Panc1 (cell line): ENCODE measurements at regions not wholly inside any gene's neighbourhood (a gene's known extent, or its start where the extent isn't known, plus 50 kb on each side); places are given as distances from the start of the nearest gene placed in this dataset.

Experiments used
- ATAC-seq: fragments of 200-7000 bp; cut with Tn5 transposase; 2 replicates; pipeline ENCODE4 v1.9.1; 2020; ENCODE audit warnings: mild to moderate bottlenecking, moderate library complexity
- BruUV-seq: library from RNA; stranded (reverse); fragments of 400-500 nt; replicated peaks from 2 replicates; lab custom pipeline; 2021; lab: Mats Ljungman, UMichigan
- CTCF ChIA-PET: fragments of 300-600 bp; sonication (Branson Sonifier 250); formaldehyde crosslinking; loops from one replicate; lab custom pipeline; 2022; ENCODE audit warnings: antibody characterized with exemption; lab: Charles Lee
- POLR2A ChIA-PET: fragments of 300-600 bp; sonication (Branson Sonifier 250); formaldehyde crosslinking; loops from one replicate; lab custom pipeline; 2022; ENCODE audit warnings: antibody characterized with exemption; lab: Charles Lee
- DNase-seq: peaks from one replicate; pipeline ENCODE4 v3.0.0-alpha.2; 2010; ENCODE audit warnings: low read depth, low spot score
- H3K27ac ChIP-seq: 2 replicates; pipeline ENCODE4 v1.5.1; 2011; ENCODE audit warnings: mild to moderate bottlenecking, low read length, inconsistent platforms
- H3K27me3 ChIP-seq: fragments of 200-500 bp; sonication (Bioruptor generic); 2 replicates; pipeline ENCODE4 v1.6.0; 2014; ENCODE audit warnings: low read length, inconsistent platforms; ENCODE audit not compliant: control insufficient read depth, insufficient read depth
- H3K36me3 ChIP-seq: fragments of 200-500 bp; sonication (Bioruptor generic); 2 replicates; pipeline ENCODE4 v1.5.1; 2014; ENCODE audit warnings: inconsistent platforms, mild to moderate bottlenecking, low read length, moderate library complexity; ENCODE audit not compliant: control insufficient read depth, insufficient read depth
- H3K4me1 ChIP-seq: 2 replicates; pipeline ENCODE4 v1.5.1; 2011; ENCODE audit warnings: inconsistent platforms, mild to moderate bottlenecking, low read length, moderate library complexity; ENCODE audit not compliant: control insufficient read depth, insufficient read depth
- H3K4me3 ChIP-seq, 2 experiments: 2 replicates each; pipeline ENCODE4 v1.5.1; 2011 to 2012; ENCODE audit warnings: low read depth in 2 of 2, low read length in 2 of 2, mild to moderate bottlenecking in 2 of 2, inconsistent platforms in 1 of 2, moderate library complexity in 1 of 2
- H3K9me3 ChIP-seq: fragments of 200-500 bp; sonication (Bioruptor generic); 2 replicates; pipeline ENCODE4 v1.5.1; 2014; ENCODE audit warnings: low read depth, mild to moderate bottlenecking, inconsistent platforms, low read length, moderate library complexity; ENCODE audit not compliant: control insufficient read depth, insufficient read depth
- CTCF ChIP-seq: fragments of 450-650 bp; IDR thresholded peaks from 2 replicates; pipeline ENCODE4 v1.5.1; 2017; ENCODE audit warnings: mild to moderate bottlenecking
- POLR2AphosphoS5 ChIP-seq: IDR thresholded peaks from 2 replicates; pipeline ENCODE4 v1.6.1; 2012; ENCODE audit warnings: mild to moderate bottlenecking, low read depth, low read length, moderate library complexity
- REST ChIP-seq, 2 experiments: IDR thresholded peaks; 2 replicates each; pipeline ENCODE4 v1.6.1; 2011 to 2012; ENCODE audit warnings: low read depth in 2 of 2, control low read depth in 1 of 2, low read length in 1 of 2, mild to moderate bottlenecking in 1 of 2, moderate library complexity in 1 of 2; ENCODE audit not compliant: insufficient read depth in 1 of 2
- SIN3A ChIP-seq: IDR thresholded peaks from 2 replicates; pipeline ENCODE4 v1.6.1; 2012; ENCODE audit warnings: low read depth, mild to moderate bottlenecking, low read length, moderate library complexity, borderline replicate concordance; ENCODE audit not compliant: insufficient read depth
- TCF7L2 ChIP-seq: IDR thresholded peaks from 2 replicates; pipeline ENCODE4 v1.6.1; 2011; ENCODE audit warnings: mild to moderate bottlenecking, low read depth, low read length, inconsistent platforms
- in situ Hi-C: cut with HindIII; loops from 2 replicates; pipeline ENCODE4 v1.10.0; 2016; ENCODE audit warnings: low sequenced_read_pairs, low pct_unique_long_range_greater_than_20kb
- intact Hi-C: fragments of 100-400 bp; cut with micrococcal nuclease; formaldehyde crosslinking; loops from one replicate; pipeline ENCODE4 v1.10.0; 2022; ENCODE audit not compliant: unreplicated experiment

DNA sequence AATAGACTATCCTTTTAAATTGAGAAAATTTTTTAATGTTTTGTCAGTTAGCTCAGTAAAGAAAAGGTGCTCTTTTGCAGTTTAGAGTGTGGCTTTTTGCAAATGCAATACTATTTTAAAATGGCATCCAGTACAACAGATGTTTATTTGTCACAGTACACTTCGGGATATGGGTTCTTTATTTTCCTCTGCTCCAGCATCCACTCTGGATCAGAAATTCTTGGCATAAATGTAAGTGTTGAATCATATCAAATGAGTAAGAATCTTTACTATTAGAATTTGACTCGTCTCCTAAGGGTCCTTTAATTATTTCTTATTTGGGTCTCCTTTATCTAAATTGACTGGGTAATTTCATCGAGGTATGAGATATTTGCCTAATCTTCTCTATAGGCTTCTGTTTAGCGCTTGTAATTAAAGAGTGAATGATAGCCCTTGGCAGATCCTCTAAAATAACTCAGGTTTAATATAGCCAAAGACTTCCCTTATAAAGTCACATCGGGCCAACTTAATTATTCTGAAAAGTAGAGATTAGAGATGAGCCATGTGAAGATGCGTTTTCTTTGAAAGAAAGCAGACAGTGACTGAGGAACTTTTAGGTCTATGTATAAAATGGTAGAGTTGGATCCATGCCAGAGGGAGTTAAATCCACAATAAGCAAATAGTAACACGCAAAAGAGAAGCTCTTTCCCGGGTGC is 132.7 kb downstream of the CASP12 start:
- in situ Hi-C loops: no loop called here
- no TSS peak for BruUV-seq
- DNase-seq: no peak
- Histone ChIP-seq H3K4me3 (no peak overlapping the region), H3K27me3 (no peaks in the 10 kb centered on the region), H3K4me1 (no peaks in the 10 kb centered on the region), H3K27ac (no peak overlapping the region), H3K36me3 (no peaks in the 10 kb centered on the region), H3K9me3 (no peaks in the 10 kb centered on the region)
- ChIA-PET POLR2A (no interaction called here), CTCF (interaction anchor here (0.7 kb wide), 1 partner anchor 399 kb away, joined by 14 read pairs; no protein-coding TSS in a partner anchor)
- TF ChIP-seq TCF7L2: no peak
- no peak for TF ChIP-seq SIN3A
- TF ChIP-seq POLR2AphosphoS5: no peak
- no peak for TF ChIP-seq REST (IDR thresholded peaks at IDR 0.05; ENCODE audit: insufficient read depth in 1 of 2, low read depth in 2 of 2, low read length in 1 of 2)
- TF ChIP-seq CTCF: no peak
- ATAC-seq: no peak
- intact Hi-C loops: no loop called here

GRCh38 chr11:104764710-104765045 is 133.6 kb downstream of the CASP12 start:
- H3K4me1 ChIP-seq: no peaks in the 10 kb centered on the region
- H3K36me3 ChIP-seq: no peaks in the 10 kb centered on the region
- ChIA-PET CTCF (no interaction called here), POLR2A (no interaction called here)
- DNase-seq (no peak), ATAC-seq (no peak)
- no peak overlapping the region for H3K4me3 ChIP-seq
- H3K27me3 ChIP-seq: no peaks in the 10 kb centered on the region
- intact Hi-C loops: no loop called here
- no peak overlapping the region for H3K27ac ChIP-seq
- no TSS peak for BruUV-seq
- in situ Hi-C loops: no loop called here
- H3K9me3 ChIP-seq: peaks cover 5% of the 10 kb centered on the region; the same call in 1 of the 2 replicates
- no peak for TF ChIP-seq CTCF
- no peak for TF ChIP-seq REST (IDR thresholded peaks at IDR 0.05; ENCODE audit: insufficient read depth in 1 of 2, low read depth in 2 of 2, low read length in 1 of 2)
- no peak for TF ChIP-seq POLR2AphosphoS5
